ENCODE measurements at regions not wholly inside any gene's neighbourhood (a gene's known extent, or its start where the extent isn't known, plus 50 kb on each side); places are given as distances from the start of the nearest gene placed in this dataset.
"Not testable (repeated sequence)": the region's sequence is repeated elsewhere in the genome, so short reads cannot be mapped to it uniquely, and the experiment has no call there.

GRCh38 chr3:152216960-152217865 lies 51.5 kb upstream of the MBNL1 start:
- not testable (repeated sequence) for DNase-seq (ENCODE audit: low read depth in 2 of 2)

- no peak for DNase-seq (ENCODE audit: low read depth in 2 of 2)
Measured at GRCh38 chr3:152218602-152219001, 50.1 kb upstream of the MBNL1 start.
